ENCODE measurements at regions not wholly inside any gene's neighbourhood (a gene's known extent, or its start where the extent isn't known, plus 50 kb on each side); places are given as distances from the start of the nearest gene placed in this dataset.

DNA sequence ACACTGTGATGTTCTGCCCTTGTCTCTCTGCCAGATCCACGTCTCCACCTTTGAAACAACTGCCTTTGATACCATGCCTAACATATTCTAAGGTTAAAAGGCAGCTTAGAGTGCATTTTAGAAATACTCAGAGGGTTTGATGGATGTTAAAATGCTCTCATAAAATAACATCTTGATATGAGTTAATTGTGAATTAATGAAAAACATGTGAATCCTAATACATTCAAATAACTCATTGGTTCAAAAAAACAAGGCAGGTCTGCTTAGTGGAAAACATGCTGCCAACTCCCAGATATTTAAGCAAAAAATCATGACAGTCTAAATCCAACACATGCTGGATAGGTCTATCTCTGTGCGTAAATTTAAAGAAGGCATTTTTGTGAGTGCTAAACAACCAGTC is 291.8 kb downstream of the AHR start:
- Histone ChIP-seq H3K4me1 (no peaks in the 10 kb centered on the region), H3K27me3 (no peaks in the 10 kb centered on the region), H3K4me3 (ENCODE audit: low read depth, low read length) (no peak overlapping the region), H3K9me3 (no peaks in the 10 kb centered on the region), H3K36me3 (no peaks in the 10 kb centered on the region)
- TF ChIP-seq, protein P1, sequence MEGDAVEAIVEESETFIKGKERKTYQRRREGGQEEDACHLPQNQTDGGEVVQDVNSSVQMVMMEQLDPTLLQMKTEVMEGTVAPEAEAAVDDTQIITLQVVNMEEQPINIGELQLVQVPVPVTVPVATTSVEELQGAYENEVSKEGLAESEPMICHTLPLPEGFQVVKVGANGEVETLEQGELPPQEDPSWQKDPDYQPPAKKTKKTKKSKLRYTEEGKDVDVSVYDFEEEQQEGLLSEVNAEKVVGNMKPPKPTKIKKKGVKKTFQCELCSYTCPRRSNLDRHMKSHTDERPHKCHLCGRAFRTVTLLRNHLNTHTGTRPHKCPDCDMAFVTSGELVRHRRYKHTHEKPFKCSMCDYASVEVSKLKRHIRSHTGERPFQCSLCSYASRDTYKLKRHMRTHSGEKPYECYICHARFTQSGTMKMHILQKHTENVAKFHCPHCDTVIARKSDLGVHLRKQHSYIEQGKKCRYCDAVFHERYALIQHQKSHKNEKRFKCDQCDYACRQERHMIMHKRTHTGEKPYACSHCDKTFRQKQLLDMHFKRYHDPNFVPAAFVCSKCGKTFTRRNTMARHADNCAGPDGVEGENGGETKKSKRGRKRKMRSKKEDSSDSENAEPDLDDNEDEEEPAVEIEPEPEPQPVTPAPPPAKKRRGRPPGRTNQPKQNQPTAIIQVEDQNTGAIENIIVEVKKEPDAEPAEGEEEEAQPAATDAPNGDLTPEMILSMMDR (IDR thresholded peaks at IDR 0.05; ENCODE audit: low read depth, low read length): no peak
- DNase-seq: no peak

- Histone ChIP-seq H3K27me3 (no peaks in the 10 kb centered on the region; the same call in 1 of the 2 replicates), H3K4me1 (no peaks in the 10 kb centered on the region), H3K4me3 (ENCODE audit: low read depth, low read length) (no peak overlapping the region), H3K36me3 (no peaks in the 10 kb centered on the region), H3K9me3 (no peaks in the 10 kb centered on the region)
- TF ChIP-seq, protein P1 (IDR thresholded peaks at IDR 0.05; ENCODE audit: low read depth, low read length): no peak
- no peak for DNase-seq
These were observed 295.5 kb downstream of the AHR start for GRCh38 chr7:17593819-17594419.

GRCh38 chr7:17595546-17595945 is 297.1 kb downstream of the AHR start:
- DNase-seq: no peak
- Histone ChIP-seq H3K27me3 (no peaks in the 10 kb centered on the region; the same call in 1 of the 2 replicates), H3K36me3 (no peaks in the 10 kb centered on the region), H3K4me1 (no peaks in the 10 kb centered on the region), H3K4me3 (ENCODE audit: low read depth, low read length) (no peak overlapping the region), H3K9me3 (no peaks in the 10 kb centered on the region)
- TF ChIP-seq, protein P1 (IDR thresholded peaks at IDR 0.05; ENCODE audit: low read depth, low read length): no peak

DNA sequence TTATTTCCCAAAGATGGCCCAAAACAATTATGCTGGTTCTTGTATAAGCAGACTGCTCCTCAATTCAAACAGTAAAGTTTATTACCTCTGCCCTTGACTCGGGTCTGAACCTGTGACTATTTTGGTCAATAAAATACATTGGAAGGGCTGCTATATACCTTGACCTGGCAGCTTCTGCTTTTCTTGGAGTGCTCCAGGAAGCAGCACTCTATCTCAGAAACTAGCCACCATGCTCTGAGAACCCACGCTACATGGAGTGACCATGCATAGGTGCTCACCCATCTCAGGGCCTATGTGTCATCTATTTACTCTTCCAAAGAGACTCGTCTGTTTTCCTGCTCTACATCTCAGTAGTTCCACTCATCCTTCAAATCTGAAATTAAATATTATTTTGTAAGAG is 299.9 kb downstream of the AHR start:
- H3K36me3 ChIP-seq: no peaks in the 10 kb centered on the region
- no peaks in the 10 kb centered on the region for H3K9me3 ChIP-seq
- no peak overlapping the region for H3K4me3 ChIP-seq (ENCODE audit: low read depth, low read length)
- no peaks in the 10 kb centered on the region; the same call in 1 of the 2 replicates for H3K27me3 ChIP-seq
- TF ChIP-seq, protein P1 (IDR thresholded peaks at IDR 0.05; ENCODE audit: low read depth, low read length): no peak
- DNase-seq: no peak
- H3K4me1 ChIP-seq: no peaks in the 10 kb centered on the region

GRCh38 chr7:17598846-17599245 is 300.4 kb downstream of the AHR start:
- TF ChIP-seq, protein P1 (IDR thresholded peaks at IDR 0.05; ENCODE audit: low read depth, low read length): no peak
- Histone ChIP-seq H3K36me3 (no peaks in the 10 kb centered on the region), H3K9me3 (no peaks in the 10 kb centered on the region), H3K27me3 (no peaks in the 10 kb centered on the region; the same call in 1 of the 2 replicates), H3K4me1 (no peaks in the 10 kb centered on the region), H3K4me3 (ENCODE audit: low read depth, low read length) (no peak overlapping the region)
- DNase-seq: no peak

DNA sequence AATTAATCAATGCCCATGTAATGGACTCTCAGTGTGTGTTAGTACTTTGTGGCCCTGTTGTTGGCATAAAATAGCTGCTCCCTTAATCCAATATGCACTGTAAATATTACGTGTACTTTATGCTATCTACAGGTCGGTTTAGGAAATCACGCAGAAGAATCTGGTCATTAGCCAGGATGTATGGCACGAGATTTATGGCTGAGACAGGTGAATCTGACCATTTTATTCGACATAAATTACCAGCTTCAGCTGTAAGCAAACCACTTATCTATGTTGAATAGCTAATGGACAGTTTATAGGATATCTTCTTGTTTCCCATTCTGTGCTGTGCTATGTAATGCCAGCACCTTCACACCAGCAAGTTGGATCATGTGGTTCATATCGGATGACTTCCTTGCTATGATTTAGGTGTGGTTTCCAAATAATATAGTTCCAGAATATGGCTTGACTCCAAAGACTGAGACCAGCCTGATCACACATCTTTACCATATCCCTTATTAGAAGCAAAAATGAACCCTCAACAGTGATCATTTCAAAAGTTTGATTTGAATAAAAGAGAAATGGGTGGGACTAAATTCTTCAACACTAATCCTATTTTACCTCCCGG is 301.4 kb downstream of the AHR start:
- H3K4me3 ChIP-seq (ENCODE audit: low read depth, low read length): no peak overlapping the region
- no peaks in the 10 kb centered on the region for H3K4me1 ChIP-seq
- TF ChIP-seq, protein P1 (IDR thresholded peaks at IDR 0.05; ENCODE audit: low read depth, low read length): no peak
- H3K36me3 ChIP-seq: no peaks in the 10 kb centered on the region
- no peaks in the 10 kb centered on the region; the same call in 1 of the 2 replicates for H3K27me3 ChIP-seq
- no peaks in the 10 kb centered on the region for H3K9me3 ChIP-seq
- DNase-seq: no peak
